HG03103 (cell line): ENCODE measurements at regions not wholly inside any gene's neighbourhood (a gene's known extent, or its start where the extent isn't known, plus 50 kb on each side); places are given as distances from the start of the nearest gene placed in this dataset.
"Not testable (repeated sequence)": the region's sequence is repeated elsewhere in the genome, so short reads cannot be mapped to it uniquely, and the experiment has no call there.

Source experiments
- ATAC-seq: cut with Tn5 transposase; IDR thresholded peaks from one replicate; pipeline ENCODE4 v1.9.1; 2021; ENCODE audit warnings: low read depth; ENCODE audit not compliant: unreplicated experiment

- no peak for ATAC-seq
These were observed 458.3 kb upstream of the FANCL start for GRCh38 chr2:58699411-58699810.

GRCh38 chr2:58698620-58699019 lies 457.5 kb upstream of the FANCL start:
- ATAC-seq, result no peak

- ATAC-seq, result not testable (repeated sequence)
These were observed 453.0 kb upstream of the FANCL start for GRCh38 chr2:58694114-58694513.

- ATAC-seq, result not testable (repeated sequence)
These were observed 449.9 kb upstream of the FANCL start for GRCh38 chr2:58691041-58691440.

- ATAC-seq, result no peak
These were observed 447.7 kb upstream of the FANCL start for GRCh38 chr2:58688813-58689212.

- ATAC-seq, result no peak
These were observed 445.7 kb upstream of the FANCL start for GRCh38 chr2:58686776-58687175.

GRCh38 chr2:58680755-58681310 lies 439.7 kb upstream of the FANCL start:
- no peak for ATAC-seq

- ATAC-seq, result no peak
These were observed 436.6 kb upstream of the FANCL start for GRCh38 chr2:58677748-58678147.

GRCh38 chr2:58671675-58672074 lies 430.6 kb upstream of the FANCL start:
- ATAC-seq, result no peak

- ATAC-seq, result no peak
These were observed 428.9 kb upstream of the FANCL start for GRCh38 chr2:58669998-58670397.

- ATAC-seq, result no peak
These were observed 426.1 kb upstream of the FANCL start for GRCh38 chr2:58667137-58667774.

GRCh38 chr2:58666323-58666970 lies 425.3 kb upstream of the FANCL start:
- no peak for ATAC-seq

- no peak for ATAC-seq
These were observed 424.0 kb upstream of the FANCL start for GRCh38 chr2:58665154-58665553.

- ATAC-seq, result no peak
These were observed 423.5 kb upstream of the FANCL start for GRCh38 chr2:58664523-58665151.

- no peak for ATAC-seq
These were observed 418.9 kb upstream of the FANCL start for GRCh38 chr2:58660046-58660445.

GRCh38 chr2:58655152-58655551 lies 414.0 kb upstream of the FANCL start:
- no peak for ATAC-seq

- ATAC-seq, result no peak
These were observed 410.8 kb upstream of the FANCL start for GRCh38 chr2:58651930-58652329.

GRCh38 chr2:58650781-58651180 lies 409.7 kb upstream of the FANCL start:
- ATAC-seq, result no peak

- ATAC-seq, result no peak
These were observed 408.6 kb upstream of the FANCL start for GRCh38 chr2:58649756-58650155.

- ATAC-seq, result no peak
These were observed 403.9 kb upstream of the FANCL start for GRCh38 chr2:58645017-58645416.

- no peak for ATAC-seq
These were observed 403.3 kb upstream of the FANCL start for GRCh38 chr2:58644451-58644850.

- no peak for ATAC-seq
These were observed 399.9 kb upstream of the FANCL start for GRCh38 chr2:58641001-58641400.
